H1 (cell line): ENCODE measurements at regions not wholly inside any gene's neighbourhood (a gene's known extent, or its start where the extent isn't known, plus 50 kb on each side); places are given as distances from the start of the nearest gene placed in this dataset.

Source experiments
- EP300 ChIP-seq, 2 experiments: IDR thresholded peaks; 1 replicate in 1 of 2; 2 replicates in 1 of 2; pipeline ENCODE4 v1.6.1; 2011 to 2012; ENCODE audit warnings: low read depth in 2 of 2, low read length in 2 of 2, mild to moderate bottlenecking in 2 of 2, borderline replicate concordance in 1 of 2, inconsistent platforms in 1 of 2, moderate library complexity in 1 of 2
- GABPA ChIP-seq: IDR thresholded peaks from 2 replicates; pipeline ENCODE4 v1.6.1; 2011; ENCODE audit warnings: mild to moderate bottlenecking, low read length, moderate library complexity, borderline replicate concordance; ENCODE audit not compliant: insufficient read depth
- HDAC2 ChIP-seq, 2 experiments: fragments of 300-600 bp in 1 of 2; sonication (generic) in 1 of 2; IDR thresholded peaks; 2 replicates each; pipeline ENCODE4 v1.6.1; 2011 to 2012; ENCODE audit warnings: low read depth in 2 of 2, low read length in 2 of 2, mild to moderate bottlenecking in 2 of 2, moderate library complexity in 2 of 2, borderline replicate concordance in 1 of 2, inconsistent platforms in 1 of 2
- RXRA ChIP-seq: IDR thresholded peaks from 2 replicates; pipeline ENCODE4 v1.6.1; 2011; ENCODE audit warnings: low read depth, mild to moderate bottlenecking, low read length, moderate library complexity; ENCODE audit not compliant: insufficient read depth
- USF2 ChIP-seq: IDR thresholded peaks from 2 replicates; pipeline ENCODE4 v1.6.1; 2011; ENCODE audit warnings: low read length, improper control_type of control experiment
- TF ChIP-seq, protein P1 (sequence below): IDR thresholded peaks from 2 replicates; pipeline ENCODE4 v1.6.1; 2012; ENCODE audit warnings: inconsistent platforms

- TF ChIP-seq EP300 (IDR thresholded peaks at IDR 0.05; ENCODE audit: borderline replicate concordance in 1 of 2, low read depth in 2 of 2, low read length in 2 of 2) (no peak), GABPA (no peak), USF2 (no peak), HDAC2 (IDR thresholded peaks at IDR 0.05; ENCODE audit: borderline replicate concordance in 1 of 2, low read depth in 2 of 2, low read length in 2 of 2) (no peak), RXRA (no peak)
- TF ChIP-seq, protein P1, sequence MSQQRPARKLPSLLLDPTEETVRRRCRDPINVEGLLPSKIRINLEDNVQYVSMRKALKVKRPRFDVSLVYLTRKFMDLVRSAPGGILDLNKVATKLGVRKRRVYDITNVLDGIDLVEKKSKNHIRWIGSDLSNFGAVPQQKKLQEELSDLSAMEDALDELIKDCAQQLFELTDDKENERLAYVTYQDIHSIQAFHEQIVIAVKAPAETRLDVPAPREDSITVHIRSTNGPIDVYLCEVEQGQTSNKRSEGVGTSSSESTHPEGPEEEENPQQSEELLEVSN, result no peak
Measured at GRCh38 chr14:100665511-100666032, 61.1 kb upstream of the DLK1 start (continued).
